ENCODE measurements at regions not wholly inside any gene's neighbourhood (a gene's known extent, or its start where the extent isn't known, plus 50 kb on each side); places are given as distances from the start of the nearest gene placed in this dataset.

DNA sequence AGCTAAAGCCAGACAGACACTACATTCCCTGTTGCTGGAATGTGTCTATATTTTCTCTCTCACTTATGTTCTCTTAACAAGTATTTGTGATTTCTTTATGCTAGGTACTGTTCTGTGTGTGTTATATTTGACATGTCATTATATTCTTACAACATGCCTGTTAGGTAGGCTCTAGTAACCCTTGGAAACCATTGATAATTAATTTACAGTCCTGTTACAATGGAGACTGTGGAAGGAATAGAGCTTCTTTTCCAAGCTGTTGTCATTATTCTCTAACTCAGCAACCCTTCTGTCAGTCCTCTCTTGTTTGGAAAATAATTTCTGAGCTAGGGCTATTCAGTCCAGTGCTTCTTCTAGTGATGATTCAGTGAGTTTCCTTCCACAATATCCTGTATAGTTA is 419.1 kb upstream of the BOD1L1 start:
- DNase-seq (ENCODE audit: low read depth), result no peak

DNA sequence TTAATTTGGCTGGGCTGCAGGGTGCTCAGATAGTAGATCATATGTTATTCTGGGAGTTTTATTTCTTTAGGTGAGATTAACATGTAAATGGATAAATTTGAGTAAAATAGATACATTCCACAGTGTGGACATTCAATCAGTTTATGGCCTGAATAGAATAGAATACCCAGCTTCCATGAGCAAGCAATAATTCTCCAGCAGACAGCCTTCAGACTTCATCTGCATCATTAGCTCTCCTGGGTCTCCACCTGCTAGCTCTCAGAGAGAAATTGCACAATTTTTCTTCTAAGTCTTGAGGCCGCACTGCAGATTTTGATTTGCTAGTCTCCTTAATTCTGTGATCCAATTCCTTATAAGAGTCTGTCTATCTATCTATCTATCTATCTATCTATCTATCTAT is 420.3 kb upstream of the BOD1L1 start:
- no peak for DNase-seq (ENCODE audit: low read depth)

DNA sequence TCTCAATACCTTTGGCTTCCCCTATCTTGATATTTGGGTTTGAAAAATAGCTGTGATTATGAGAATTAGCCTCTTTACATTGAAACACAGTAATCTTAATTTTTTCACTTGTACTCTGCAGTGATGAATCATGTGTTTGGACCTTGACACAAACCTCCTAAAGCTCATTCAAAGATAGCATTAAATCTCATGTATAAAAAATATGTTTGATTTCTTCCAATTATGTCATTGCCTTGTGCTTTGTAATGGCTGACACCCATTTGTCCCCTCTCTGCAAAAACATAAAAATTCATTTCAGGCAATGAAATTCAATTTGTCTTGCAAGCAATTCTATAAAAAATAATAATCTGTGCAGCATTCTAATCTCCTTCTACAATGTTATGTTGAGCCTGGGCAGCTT is 422.4 kb upstream of the BOD1L1 start:
- peak; percentile 9 for DNase-seq (ENCODE audit: low read depth)

DNA sequence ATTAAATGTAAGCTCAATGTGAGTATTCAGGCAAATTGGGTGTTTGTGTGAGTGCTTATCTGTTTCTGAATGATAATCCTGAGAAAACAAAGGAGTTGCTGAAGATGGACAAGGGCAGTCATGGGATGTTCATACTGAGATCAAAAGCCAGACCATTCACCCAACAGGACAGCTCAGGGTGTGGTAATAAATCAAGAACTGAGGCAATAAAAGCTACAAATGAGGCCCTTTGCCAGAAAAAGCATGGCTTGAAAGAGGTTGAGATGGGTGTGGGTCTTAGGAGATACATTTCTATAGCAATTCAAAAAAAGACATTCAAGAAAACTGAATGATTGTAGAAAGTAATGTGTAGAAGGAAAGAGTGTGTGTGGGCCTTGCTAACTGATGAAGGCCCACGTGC is 425.8 kb upstream of the BOD1L1 start:
- DNase-seq (ENCODE audit: low read depth), result no peak

DNA sequence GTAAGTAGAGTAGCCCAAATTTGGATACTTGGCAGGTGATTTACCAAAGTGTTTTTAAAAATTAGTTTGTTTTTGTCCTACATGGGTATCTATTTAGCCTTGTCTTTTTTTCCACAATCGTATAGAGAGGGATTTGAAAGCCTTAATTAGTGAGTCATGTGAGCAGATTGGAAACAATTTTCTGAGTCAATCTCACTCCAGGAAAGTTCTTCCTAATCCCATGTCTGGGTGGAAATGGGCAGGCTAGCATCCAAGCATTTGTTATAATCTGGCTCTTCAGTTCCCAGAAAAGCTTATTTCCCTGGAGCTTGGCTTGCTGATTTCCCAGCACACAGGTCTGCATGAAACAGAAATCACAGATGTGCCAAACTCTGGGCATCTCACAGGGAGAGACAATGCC is 426.9 kb upstream of the BOD1L1 start:
- DNase-seq (ENCODE audit: low read depth), result peak; percentile 54

DNA sequence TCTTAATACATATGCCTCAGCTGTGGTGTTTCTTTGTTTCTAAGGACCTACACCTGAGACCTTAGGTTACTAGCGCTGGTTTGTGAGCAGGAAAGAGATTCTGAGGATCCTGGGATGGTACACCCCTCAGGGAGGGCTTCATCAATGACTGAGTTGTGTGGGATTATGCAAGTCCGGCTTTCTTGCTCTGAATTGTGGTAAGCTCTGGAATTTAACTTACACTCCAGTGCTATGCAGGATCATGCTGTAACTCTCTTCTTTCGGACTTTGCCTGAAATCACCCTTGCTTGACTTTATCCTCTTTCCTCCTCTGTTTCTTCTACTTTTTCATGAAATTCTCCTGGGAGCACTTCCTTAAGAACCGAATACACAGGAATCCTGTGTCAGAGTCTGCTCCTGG is 431.5 kb upstream of the BOD1L1 start:
- peak; percentile 13 for DNase-seq (ENCODE audit: low read depth)

DNA sequence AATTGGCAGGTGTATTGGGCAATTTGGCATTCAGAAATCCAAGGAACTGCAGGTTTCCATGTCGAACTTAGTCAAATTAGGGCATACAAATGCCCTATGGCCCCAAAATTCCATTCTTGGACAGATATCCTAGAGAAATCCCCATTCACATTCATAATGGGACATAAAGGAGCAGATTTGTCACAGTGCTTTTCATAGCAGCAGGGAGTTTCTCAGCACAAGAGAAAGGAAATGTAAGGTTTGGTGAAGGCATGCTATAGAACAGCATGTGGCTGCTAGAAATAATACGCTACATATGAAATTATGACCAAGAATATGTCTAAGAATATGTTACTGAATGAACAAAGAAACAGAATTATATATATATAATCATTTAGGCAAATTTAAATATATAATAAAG is 437.5 kb upstream of the BOD1L1 start:
- no peak for DNase-seq (ENCODE audit: low read depth)

DNA sequence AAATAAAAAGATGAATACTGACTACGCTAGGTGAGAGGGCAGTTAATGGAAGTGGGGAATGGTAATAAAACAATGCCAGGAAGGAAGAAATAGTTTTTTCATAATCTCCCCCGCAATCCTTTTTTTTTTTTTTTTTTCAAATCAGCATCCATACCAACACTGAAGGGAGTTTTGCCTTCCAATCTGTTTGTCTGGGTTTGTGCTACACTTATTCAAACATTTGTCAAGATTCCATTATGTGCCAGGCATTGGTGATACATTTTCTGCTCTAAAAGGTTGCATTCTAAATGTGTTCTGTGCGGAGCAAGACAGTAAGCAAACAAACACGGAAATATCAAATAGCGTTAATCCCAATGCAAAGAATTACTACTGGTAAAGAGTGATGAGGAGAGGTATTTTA is 437.9 kb upstream of the BOD1L1 start:
- DNase-seq (ENCODE audit: low read depth), result no peak

DNA sequence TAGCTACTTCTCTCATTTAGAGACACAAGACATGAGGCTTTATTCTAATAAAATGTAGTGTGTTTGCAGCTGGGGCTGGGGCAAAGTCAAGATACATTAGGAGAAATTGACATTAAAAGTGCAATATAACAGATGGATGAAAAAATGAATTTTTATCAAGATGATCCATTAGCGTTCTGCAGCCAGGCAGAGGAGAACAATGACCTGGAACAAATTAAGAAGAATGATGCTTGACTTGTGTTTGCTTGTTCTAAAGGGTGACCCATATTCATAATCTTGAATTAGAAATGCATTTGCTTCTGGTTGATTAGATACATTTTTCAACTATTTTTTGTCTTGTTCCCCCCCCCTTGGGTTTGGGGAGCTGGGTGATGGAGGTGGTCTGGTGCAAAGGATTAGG is 439.5 kb upstream of the BOD1L1 start:
- DNase-seq (ENCODE audit: low read depth), result no peak

DNA sequence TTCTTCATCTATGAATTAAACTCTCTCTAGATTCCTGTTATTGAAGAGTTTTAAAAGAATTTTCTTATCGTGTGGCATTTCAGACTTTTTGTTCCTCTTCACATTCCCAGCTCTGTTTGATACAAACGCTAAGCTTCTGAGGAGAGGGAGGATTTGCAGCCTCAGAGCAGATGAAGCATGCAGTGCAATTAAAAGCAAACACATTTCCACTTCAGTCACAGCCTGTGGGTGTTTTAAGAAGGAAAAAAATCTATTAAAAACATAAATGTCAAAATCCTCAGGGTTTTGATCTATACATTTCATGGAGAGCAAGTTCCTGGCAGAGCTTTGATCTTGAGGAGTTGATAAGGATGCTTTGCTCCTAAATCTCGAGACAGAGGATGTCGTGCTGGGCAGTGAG is 442.4 kb upstream of the BOD1L1 start:
- no peak for DNase-seq (ENCODE audit: low read depth)

DNA sequence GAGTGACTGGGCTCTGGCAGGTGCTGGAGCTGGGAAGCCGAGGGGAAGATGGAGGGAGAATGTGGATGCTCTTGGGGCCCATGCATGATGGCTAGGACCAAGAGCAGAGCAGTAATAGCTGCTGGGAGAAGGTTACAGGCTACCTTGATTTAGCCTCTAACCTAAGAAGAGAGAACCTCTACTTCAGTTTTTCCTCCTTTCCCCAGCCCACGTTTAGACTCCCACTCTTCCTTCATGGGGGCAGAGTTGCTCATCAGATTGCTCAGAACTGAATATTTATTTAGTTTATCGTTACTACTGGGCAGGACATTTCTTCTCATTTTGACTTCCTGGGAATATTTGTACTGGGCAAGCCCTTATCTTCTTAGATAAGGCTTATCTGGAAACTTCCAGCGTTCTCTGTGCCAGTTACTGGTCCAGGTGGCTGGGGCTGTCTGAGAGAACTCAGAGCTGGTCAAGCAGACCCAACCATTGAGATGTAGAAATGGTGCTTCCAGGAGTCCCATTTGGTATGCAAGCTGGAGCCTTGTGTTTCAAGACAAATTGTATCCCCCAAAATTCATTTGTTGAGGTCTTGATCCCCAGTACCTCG is 442.9 kb upstream of the BOD1L1 start:
- DNase-seq (ENCODE audit: low read depth), result no peak

DNA sequence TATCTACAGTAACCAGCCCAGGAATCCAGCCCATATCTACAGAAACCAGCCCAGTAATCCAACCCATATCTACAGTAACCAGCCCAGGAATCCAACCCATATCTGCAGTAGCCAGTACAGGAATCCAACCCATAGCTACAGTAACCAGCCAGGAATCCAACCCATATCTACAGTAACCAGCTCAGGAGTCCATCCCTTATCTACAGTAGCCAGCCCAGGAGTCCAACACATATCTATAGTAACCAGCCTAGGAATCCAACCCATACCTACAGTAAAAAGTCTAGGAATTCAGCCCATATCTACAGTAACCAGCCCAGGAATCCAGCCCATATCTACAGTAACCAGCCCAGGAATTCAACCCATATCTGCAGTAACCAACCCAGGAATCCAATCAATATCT is 445.0 kb upstream of the BOD1L1 start:
- no peak for DNase-seq (ENCODE audit: low read depth)

DNA sequence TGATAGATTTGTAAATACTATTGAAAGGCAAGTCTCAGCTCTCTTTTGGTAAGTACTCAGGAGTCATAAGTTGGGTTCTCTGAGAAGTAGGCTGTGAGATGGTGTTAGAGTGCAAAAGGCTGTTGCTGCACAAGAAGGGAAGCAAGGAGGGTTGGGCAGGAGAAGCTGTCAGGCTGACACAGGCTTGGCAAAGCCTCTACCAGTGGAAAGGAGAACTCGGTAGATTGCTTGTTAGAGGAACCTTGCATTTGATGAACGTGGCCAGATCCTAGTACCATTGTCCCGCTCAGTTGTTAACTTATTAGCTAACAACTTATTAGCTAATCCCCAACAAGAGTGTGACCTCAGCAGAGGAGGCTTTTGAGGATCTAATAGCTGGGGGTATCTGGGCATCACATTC is 449.3 kb upstream of the BOD1L1 start:
- no peak for DNase-seq (ENCODE audit: low read depth)

DNA sequence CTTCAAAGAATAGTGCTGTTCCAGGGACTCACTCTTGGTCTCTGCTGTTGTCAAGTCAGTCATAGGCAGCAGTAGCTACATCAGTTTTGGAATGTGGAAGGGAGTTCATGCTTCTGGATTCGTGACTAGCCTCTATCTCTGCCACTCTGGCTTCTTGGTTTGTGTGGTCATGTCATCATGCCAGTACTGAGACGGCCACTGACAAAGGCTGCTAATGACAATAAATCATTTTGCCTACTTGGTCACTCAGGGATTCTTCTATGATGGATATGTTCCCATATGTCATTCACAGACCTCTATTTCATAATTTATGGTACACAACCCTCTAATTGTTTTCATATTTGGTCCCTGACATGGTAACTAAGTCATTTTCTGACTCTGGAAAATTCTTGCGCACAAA is 450.8 kb upstream of the BOD1L1 start:
- DNase-seq (ENCODE audit: low read depth), result peak; percentile 45

DNA sequence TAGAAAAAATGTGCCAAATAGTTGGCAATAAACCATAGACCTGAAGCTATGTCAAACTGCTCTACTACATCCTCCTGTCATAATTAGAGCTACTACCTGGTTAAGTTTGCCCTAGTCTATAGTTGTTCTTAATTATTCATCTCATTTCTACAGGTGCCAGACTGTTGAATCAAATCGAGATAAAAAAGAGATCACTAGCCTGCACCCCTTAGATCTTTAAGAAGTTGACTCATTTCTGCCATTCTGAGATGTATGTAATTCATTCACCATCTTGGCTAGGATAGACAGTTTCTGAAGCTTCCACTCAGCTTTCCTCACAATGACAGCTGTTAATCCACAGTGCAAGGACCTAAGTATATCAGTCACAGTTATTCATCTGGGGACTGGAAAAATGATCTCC is 452.1 kb upstream of the BOD1L1 start:
- no peak for DNase-seq (ENCODE audit: low read depth)

DNA sequence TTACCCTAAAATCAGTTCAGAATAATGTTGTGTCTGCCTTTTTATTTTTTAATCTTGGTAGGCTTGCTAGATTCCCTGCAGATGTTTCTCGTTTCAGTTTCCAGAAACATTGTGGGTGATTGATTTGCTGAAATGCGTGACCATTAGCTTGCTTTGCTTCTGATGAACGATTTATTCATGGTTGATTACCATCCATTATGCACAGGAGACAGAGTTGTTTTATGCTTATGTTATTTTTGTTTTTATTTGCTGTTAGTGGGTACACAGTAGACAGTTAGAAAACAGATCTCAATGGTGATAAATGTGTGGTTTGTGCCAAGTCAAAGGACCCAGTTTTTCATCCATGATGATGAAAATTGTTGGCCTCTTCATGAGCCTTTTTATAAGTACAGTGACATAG is 455.6 kb upstream of the BOD1L1 start:
- DNase-seq (ENCODE audit: low read depth), result no peak

DNA sequence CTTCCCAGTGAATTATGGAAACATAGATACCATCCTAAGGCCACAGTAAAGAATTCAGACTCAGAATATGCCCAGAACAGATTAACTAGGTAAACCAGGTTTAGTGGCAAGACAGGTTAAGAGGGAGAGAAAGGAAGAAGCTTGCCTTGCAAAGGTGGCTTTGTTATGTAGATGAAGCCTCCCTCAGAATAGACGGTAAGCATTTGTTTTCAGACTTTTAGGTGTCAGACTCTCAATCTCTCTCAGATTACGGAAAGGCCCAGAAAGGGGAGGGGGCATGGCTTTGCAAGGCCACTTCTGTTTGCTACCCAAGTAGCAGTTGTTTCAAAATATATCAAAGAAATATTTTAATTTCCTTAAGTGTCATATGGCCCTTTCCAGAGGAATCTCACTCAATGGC is 457.1 kb upstream of the BOD1L1 start:
- DNase-seq (ENCODE audit: low read depth), result no peak

DNA sequence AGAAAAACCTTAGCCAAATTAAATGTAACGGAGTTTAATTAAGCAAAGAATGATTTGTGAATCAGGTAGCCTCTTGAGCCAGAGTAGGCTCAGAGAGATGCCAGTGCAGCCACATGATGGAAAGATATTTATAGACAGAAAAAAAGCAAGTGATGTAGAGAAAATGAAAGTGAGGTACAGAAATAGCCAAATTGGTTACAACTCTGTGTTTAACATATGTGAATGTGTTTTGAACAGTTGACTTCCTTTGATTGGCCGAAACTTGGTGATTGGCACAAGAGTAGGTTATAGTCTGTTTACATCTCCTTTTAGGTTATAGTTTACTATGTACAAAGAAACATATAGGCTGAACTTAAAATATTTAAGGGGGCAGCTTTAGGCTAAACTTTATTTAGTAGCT is 459.9 kb upstream of the BOD1L1 start:
- no peak for DNase-seq (ENCODE audit: low read depth)

DNA sequence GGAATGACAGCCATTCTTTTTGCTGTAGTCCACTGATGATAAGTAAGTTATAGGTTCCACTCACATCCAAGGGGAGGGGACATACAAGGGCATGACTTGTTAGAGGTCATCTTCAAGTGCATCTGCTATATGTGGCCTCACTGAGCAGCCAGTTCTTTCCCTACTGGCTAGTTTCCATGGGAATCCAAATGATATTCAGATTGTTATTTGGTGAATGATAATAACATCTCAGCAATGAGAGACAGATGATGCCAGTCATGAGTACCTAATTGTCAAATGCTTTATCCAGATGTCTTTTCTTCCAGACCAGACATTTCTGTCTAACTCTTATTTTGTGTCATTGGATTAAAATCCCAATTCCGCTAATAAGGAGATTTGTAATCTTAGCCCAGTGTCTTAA is 460.4 kb upstream of the BOD1L1 start:
- no peak for DNase-seq (ENCODE audit: low read depth)

DNA sequence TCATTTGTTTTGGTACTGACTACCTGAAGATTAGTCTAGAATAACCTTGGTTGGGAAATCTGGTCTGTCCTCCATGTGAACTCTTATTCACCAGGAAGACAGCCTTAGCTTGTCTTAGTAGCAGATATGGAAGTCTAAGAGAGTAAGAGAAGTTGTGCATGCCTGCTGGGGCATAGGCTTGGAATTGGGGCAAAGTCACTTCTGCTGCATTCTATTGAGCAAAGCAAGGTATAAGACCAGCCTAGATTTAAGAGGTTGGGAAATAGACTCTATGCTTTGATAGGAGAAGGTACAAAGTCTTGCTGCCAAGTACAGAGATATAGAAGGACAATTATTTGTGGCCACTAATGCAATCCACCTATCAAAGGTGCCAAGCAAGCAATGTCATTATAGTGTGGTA is 464.0 kb upstream of the BOD1L1 start:
- no peak for DNase-seq (ENCODE audit: low read depth)

DNA sequence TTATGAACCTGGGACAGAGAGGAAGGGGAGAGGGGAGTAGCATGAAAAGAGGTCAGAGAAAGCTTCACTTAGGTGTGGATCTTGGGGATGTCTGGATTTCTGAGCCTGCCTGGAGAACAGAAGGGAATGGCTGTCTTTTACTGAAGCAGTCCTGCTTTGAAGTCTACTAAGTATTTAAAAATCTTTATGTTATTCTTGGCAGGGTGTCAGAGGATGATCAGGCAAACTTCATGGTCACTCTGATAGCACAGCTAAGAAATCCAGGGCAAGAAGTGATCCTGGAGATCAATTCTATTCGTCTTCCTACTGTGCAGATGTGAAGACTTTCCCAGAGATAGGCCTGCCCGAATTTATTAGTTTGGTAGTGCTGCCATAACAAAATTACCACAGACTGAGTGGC is 464.4 kb upstream of the BOD1L1 start:
- DNase-seq (ENCODE audit: low read depth), result peak; percentile 58

DNA sequence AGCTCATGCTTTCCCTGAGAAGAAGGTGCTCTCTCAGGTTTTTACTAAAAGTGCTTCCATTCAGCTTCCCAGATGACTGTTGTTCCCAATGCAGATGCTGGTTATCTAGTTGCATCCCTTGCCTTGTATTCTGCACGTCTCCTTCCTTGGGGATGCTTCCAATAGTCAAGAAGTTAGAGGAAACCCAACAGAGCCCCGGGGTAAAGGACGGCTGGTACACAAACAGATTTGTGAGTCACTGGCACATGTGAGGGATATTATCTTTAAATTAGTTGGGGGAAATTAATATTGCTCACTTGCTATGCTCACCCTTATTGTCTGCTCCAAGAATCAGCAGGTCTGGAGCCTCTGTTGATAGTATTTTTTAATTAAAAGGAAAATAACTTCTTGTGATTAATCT is 465.2 kb upstream of the BOD1L1 start:
- peak; percentile 47 for DNase-seq (ENCODE audit: low read depth)

DNA sequence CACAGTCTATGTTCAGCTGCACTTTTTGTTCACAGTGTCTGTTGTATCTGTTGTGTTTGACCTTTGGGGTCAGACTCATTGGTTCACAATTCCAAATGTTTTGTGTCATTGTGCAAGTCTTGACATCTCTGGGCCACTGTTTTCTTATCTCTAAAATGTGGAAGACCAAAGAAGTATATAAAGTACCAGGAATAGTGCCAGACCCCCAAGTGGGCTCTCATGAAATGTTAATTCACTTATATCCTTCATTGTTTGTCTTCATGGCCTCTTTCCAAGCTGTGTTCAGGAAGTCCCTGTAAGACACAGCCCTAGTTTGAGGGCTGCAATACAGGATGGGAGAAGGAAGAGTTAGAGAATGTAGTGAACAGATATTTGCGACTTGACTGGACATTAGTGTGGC is 468.3 kb upstream of the BOD1L1 start:
- DNase-seq (ENCODE audit: low read depth), result peak; percentile 68

DNA sequence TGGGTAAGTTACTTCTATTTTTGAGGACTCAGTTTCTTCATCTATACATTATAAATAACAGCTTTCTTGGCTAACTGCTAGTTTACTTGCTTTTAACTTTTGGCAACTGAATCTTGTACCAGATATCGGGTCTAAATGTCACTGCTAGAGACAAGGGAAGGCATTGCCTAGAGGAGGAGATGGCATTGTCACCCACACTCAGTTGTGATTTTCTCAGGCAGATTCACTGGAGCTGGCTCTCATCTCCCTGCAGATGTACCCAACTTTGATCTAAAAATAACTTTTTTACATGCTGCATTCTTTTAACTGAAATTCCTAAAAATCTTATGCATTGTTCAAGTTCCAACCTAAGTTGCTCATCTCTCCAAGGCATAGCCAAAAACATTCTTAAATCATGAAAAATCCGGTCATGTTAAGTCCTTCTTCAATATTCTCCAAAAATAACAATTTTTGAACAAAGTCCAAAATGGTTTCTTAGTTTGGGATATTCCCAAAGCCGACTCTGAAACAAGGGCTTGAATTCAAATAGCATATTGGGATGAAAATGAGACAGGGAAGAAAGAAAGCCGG is 469.0 kb upstream of the BOD1L1 start:
- DNase-seq (ENCODE audit: low read depth), result peak; percentile 94

DNA sequence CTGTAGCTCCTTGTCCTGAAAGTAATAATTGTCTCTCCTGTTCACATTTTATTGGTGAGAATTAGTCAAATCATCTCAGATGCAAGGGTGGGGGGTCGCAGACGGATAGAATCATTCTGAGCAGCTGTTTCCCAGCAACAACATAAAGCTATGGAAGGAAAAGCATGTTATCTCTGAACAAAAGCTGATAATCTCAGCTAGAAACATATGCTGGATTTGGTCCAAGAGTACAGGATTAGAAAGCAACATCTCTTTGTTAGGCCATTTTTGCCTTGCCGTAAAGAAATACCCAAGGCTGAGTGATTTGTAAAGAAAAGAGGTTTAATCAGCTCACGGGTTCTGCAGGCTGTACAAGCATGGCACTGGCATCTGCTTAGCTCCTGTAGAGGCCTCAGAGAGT is 472.8 kb upstream of the BOD1L1 start:
- DNase-seq (ENCODE audit: low read depth), result no peak

Measured in EH (cell line).